GM21529 (cell line): ENCODE measurements at regions not wholly inside any gene's neighbourhood (a gene's known extent, or its start where the extent isn't known, plus 50 kb on each side); places are given as distances from the start of the nearest gene placed in this dataset.
"Not testable (repeated sequence)": the region's sequence is repeated elsewhere in the genome, so short reads cannot be mapped to it uniquely, and the experiment has no call there.

Experiments used
- ATAC-seq: cut with Tn5 transposase; IDR thresholded peaks from one replicate; pipeline ENCODE4 v1.9.1; 2021; ENCODE audit not compliant: unreplicated experiment

DNA sequence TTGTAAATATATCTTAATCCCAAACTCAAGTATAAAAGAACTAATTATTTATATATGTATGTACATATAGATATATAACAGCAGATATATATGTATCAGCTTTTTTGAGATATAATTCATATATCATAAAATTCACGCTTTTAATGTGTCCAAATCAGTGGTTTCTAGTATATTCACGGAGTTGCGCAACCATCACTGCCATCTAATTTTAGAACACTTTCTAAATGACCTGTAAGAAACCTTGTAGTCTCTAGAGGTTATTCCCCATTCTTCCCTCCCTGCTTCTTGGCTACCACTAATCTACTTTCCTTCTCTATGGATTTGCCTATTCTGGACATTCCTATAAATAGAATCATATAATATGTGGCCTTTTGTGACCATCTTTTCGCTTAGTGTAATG lies 163.5 kb upstream of the TCF4 start:
- no peak for ATAC-seq

DNA sequence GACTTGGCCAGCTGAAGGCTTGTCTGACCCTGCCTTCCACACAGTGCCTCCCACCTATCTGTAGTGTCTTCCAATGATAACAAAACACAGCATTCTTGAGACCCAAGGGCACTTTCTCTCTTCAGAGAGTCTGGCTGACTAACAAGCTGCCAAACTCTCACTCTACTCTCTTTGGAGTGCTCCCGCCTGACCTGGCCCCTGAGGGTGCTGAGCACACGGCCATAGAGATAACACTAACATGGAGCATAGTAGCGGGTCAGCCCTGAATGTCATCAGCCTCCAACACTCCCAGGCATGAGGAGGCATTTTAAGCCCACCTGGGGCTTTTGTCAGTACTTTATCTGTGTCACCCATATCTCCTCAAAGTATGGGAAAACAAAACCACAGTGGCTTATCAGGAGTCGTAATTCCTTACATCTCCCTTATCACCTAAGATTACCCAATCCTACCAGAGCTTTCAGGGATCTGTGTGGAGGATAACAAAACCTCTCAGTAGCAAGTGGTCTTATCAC lies 160.3 kb upstream of the TCF4 start:
- no peak for ATAC-seq

DNA sequence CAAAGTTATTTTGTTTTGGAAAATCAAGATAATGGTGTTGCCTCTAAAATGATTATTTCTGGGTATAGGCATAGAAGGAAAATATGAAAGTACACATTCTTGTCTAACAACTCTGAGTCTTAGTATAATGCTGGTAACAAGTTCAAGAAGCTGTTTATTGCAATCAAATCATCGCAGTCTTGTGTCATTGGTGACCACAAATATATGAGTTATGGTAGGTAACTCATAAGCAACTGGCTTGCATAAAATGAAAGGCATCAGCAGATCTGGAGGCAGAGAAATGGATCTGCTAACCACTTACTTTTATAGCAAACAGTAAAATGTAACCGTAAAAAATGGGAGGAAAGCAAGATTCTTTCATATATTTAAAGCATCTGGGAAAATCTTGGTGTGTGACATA lies 156.2 kb upstream of the TCF4 start:
- no peak for ATAC-seq

DNA sequence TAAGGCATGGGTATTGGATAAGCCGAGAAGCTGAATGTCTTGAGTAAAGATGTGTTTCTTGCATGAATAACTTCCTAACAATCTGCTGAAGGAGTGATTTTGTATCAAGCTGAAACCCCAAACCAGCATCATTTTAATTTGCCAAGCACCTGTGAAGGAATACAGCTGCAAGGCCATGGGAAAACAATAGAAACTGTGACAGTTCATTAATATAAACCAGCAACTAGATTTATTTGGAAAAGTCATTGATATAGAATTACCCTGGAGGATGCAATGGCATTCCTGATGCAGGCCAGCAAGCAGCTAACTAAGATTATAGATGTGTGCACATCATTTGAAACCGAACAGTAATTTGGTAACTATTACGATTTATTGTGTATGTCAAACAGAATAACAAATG lies 155.7 kb upstream of the TCF4 start:
- ATAC-seq = no peak

DNA sequence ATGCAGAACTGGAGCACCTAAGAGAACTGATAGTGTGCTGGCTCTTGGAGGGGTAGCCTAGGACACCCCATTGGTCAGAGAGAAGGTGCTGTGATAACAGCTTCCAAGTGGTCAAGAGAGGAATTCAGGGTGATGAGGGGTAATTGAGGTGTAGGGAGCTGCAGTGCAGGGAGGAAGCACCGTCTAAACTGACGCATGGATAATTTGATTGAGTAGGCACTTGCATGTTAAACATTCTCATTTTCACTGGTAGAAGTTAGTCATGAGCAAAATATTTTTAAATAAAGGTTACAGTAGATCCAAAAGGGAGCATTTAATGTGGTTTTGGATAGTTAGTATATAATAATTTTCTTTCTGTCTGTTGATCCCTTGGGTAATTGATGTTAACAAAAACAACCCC lies 155.1 kb upstream of the TCF4 start:
- ATAC-seq = no peak

DNA sequence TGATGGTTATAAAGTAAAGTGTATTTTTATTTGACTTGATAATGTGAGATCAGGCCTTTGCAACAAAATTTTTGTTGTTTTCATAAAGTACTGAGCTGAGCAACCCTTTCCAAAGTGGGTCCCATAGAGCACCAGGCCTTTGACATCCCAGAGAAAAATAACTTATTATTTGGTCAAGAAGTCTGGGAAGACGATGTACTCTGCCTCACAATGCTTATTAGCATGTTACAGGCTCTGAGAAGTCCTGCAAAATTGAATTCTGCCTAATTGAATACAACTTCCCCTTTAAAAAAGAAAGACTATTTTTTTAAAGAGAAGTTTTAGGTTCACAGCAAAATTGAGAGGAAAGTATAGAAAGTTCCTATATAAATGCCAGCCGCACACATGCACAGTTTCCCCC lies 151.5 kb upstream of the TCF4 start:
- ATAC-seq = no peak

DNA sequence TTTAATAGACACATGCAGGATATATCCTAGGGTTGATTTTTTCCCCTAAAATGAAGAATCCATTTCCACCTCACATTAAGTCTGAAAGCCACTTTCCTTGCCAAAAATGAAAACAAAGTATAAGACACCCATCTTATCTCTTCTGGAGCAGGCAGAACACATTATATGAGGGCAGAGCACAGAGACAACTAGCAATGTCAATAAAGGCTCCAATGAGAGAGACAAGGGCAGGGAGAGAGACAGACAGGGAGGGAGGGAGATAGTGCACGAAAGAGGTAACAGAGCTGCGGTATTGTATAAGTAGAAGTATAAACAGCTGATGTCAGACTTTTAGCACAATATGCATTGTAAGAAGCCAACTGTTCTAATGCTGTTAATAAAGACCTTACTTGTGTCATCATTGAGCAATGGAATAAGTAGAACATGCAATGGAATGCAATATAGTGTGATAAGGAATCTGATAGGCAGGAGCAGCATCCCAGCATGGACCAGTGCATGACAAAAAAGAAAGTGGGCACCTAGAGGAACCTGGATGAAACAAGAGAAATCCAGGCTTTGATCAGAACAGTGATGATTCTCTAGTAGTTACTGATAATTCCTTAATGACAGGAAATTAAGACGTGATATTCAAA lies 150.6 kb upstream of the TCF4 start:
- no peak for ATAC-seq

DNA sequence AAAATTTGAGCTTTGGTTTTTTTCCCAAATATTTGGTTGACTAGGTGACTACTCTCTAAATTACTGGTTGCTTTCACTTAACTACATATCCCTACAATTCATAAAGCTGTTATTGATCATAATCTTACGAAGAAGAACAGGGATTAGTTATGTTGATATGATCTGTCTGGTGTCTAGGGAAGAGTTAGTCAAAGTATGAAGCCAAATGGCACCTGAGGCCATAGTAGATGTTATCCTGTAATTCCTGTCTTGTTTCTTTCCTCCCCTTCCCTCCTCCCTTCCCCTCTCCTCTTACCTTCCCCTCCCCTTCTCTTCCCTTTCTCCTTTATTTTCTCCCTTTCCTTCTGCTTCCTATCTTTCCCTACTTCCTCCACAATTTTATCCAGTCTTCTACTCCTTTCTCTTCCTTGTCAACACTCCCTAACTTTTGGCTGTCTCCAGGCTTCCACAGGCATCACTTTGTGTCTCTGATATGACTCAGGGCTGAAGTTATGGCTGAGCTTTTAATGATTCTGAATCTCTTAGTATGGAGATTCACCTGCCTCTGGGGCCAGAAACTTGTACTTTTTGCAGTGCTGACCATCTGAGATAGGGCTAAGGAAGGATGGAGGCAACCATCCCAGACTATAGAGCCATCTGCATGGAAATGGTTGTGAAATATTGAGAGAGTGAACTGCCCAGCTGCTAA lies 149.9 kb upstream of the TCF4 start:
- ATAC-seq = no peak

DNA sequence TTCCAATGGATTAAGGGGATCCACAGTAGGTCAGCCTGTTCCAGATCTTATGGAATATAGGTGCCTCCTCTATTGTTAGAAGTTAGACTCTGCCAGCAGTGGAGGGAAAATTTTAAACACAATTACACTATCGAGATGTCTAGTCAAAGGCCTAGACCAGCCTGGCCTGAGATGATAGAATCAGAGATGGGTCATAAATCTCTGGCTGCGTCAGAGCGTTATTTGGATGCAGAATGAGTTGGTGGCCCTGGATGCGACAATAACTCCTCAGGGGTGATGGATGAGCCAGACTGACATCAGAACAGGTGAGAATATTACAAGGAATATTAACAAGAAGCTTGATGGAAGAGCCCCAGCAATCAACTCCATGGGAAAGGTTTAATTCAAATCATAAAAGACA lies 149.3 kb upstream of the TCF4 start:
- ATAC-seq = no peak

DNA sequence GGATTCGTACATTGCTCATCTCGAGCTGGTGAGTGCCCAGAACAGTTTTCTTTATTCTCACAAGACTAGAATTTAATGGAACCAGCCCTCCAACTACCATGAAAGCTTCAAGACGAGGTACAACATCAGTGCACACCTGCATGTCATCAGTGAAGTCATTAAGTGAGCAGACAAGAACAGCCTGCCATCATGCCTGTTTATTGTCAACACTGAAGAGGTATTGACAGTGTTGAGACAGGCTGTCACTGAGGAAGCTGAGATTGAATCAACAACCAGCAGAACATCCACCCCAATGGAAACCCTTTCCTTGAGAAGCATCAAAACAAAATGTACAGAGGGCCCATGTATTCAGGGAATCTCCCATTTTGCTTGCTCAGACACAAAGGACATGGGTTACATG lies 148.0 kb upstream of the TCF4 start:
- no peak for ATAC-seq

DNA sequence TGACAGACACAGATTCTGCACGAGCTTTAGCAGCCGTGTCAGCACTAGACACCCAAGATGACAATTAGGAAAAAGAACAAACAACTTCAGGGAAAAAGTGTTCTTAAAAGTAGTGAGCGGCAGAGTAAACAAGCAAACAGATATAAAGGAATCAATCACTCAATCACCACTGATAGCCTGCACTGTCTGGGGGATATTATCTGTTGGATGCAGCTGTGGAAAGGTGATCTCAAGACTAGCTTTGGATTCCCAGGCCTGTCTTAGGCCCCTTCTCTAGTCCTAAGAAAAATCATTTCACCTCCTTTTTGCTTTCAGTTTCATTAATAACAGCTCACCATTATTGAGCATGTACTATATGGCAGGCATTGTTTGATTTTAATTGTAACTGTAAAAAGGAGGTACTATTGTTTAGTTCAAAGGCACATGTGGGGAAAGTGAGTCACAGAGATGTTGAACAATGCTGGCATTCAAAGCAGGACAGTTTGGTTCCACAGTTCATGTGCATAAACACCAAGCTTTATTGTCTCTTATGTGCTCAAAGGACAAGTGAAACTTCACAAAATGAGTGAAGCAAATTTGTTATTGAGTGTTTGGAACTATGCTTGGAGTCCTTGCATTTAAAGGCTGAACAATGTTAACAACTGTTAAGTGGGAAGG lies 147.3 kb upstream of the TCF4 start:
- no peak for ATAC-seq

DNA sequence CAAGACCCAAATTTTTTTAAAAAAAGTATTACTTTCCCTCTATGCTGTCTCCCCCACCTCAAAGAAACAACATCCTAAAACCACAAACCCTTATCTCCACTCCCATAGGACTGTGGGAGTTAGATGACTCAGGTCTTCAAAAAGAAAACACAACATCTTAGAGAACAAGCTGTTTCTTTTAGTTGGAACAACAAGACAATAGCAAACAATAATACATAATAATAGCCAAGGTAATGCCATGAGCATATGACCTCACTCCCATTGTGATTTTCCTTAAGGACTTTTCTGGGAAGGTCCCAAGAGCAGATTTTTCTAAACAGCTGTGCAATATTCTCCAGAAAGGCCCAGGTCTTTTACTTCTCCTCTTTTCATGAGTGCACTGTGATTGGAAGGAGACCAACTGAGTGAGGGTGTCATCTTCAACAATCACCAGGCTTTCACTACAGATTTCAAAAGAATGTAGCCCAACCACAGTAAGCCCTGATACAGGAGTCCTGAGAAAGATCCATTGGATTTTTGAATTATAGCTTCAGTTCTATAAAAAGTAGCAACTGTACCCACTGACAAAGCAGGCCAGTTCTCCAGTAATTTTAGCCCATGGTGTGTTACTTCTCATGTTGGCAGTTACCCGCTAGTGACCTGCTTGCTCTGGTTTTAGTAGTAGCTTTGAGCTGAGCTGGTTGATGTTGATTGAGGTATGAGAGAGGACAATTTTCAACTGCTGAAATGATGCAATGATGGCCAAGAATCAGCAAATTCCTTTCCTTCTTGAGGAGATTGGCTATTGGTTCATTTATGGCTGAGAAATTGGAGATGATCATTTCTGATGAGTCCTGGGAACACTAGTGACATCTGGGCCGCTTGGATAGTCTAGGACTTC lies 144.5 kb upstream of the TCF4 start:
- ATAC-seq = no peak

DNA sequence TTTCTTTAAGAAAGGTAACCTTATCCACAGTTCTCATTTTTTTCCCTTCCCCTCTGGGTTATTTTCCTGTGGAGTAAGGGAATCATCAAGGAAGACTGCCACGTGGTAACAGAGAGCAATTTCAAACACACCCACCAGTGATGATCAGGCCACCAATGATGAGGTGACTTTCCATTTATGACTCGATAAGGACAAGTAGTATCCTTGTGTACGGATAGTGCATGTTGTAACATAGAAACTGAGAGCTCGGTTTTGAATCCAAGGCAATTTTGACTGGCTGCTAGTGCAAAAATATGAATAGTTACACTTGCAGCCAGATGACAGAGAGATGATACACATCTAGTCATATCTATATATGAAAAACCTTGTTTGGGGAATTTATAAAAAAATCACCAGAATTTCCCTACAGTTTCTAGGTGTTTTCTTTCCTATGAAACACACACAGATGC lies 143.6 kb upstream of the TCF4 start:
- peak; percentile 49 for ATAC-seq

DNA sequence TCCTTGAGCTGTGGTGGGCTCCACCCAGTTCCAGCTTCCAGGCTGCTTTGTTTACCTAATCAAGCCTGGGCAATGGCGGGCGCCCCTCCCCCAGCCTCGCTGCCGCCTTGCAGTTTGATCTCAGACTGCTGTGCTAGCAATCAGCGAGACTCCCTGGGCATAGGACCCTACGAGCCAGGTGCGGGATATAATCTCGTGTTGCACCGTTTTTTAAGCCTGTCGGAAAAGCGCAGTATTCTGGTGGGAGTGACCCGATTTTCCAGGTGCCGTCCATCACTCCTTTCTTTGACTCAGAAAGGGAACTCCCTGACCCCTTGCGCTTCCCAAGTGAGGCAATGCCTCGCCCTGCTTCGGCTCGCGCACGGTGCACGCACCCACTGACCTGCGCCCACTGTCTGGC lies 133.0 kb upstream of the TCF4 start:
- ATAC-seq = not testable (repeated sequence)

DNA sequence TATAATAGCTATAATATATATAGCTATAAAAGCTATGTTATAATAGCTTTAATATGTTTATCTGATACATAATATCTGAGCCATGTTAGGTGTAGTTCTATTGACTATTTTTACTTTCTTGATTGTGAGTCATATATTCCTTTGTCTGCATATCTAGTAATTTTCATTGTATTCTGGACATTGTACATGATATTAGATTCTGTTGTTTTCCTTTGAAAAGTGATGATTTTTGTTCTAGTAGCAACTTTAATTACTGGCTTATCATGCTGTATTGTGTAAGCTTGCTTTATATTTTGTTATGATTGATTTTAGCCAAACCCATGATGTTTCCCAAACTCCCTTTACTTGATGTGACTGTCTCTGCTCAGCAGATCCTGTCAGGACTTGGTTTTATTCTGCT lies 125.7 kb upstream of the TCF4 start:
- no peak for ATAC-seq

DNA sequence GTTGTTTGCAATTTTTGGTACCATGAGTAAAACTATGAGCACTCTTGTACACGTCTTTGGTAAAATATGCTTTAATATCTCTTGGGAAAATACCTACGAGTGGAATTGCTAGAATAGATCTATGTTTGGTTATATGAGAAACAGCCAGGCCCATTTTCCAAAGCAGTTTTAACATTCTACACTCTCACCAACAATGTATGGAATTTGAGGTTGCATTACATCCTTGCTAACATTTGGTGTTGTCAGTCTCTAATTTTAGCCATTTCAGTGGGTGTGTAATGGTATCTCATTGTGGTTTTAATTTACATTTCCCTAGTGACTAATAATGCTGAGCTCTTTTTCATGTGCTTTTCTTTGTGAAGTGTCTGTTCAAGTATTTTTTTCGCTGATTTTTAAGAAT lies 118.9 kb upstream of the TCF4 start:
- no peak for ATAC-seq

DNA sequence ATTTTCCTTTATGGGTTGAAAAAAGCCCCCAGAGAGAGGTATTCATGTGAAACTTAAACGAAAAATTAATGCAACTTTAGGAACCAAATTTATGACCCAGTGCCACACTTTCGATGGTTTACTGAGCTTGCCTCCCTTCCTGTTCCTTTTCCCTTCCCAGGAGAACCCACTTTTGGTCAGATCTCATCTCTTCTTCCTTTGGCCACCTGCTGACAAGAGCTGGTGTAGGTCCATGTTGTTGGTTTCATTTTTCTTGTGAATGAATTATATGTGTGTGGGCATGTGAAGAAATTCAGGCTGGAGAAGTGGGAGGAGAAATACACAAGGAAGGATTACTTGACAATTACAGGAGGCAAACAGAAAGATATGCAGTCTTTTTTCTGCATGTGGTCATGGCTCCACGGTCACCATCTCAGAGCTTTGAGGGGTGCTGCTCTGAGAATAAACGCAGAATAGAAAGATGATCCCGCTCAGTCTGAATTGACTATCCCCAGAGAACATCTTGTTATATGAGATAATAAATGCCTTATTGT lies 111.3 kb upstream of the TCF4 start:
- no peak for ATAC-seq

DNA sequence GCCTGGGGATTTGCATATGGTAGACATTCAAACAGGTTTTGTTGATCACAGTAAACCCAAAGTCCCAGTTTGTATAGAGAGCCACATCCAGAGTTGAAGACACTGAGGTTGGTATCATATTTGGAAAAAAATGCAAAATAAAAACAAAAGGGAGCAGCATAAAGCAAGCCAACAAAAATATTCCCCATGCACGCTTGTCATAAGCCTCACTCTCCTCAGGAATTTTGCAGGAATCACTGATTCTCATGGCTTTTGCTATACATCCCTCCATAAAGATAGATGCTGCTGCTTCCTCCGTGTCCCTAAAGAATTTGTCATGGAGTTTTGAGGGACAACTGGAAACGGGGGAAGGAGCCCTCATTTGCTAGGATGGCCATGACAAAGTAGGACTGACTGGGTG lies 108.8 kb upstream of the TCF4 start:
- ATAC-seq = no peak

DNA sequence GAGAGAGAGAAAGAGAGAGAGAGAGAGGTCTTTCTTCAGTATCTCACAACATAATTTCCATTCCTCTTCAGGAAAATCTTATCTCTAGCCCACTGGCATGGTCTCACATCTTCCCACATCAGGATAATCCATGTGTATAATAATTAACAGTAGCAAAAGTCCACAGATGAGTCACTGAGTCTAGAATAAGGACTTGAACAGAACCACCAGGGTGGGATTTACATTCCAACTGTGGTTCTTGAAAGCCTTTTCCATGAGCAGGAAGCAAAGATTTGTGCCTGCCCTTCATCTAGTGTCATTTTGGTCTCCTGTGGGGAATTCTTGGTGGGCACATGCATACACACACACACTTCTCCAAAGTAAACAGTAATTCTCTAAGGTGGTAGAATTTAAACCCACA lies 107.1 kb upstream of the TCF4 start:
- no peak for ATAC-seq

DNA sequence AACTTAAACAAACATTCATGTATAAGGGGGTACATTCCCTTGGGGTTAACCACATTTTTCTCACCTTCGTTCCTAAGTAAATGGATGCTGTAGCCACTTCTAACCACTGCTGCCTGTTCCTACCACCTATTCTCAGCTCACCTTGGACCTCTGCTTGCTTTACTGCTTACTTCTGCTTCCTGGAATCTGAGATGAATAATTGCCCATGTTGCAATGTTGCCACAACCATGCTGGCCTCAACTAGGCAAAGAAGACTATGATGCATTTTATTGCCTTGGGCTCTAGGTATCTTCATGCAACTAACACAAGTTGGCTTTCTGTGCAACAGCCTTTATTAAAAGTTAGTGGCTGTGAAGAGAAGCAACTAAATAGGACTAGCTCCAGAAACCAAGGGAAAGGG lies 106.3 kb upstream of the TCF4 start:
- ATAC-seq = no peak

DNA sequence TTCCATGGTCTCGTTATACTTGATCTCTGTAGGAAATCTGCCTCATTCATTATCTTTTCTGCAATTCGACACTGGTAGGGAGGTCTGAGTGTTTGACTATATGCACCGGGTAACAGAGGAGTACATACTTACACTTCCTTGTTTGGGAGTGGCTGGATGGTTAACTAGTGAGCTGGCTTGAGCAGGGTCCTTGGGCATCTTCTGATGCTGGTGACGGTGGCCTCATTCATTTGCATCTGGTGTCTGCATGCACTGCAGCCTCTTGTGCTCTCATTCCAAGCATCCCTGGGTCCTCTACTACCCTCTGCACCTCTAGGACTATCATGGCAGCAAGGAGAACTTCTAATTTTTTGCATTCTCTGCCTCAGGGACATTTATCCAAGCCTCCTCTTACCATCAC lies 100.0 kb upstream of the TCF4 start:
- no peak for ATAC-seq
